Psoas muscle (tissue), 7 donors: ENCODE measurements at regions not wholly inside any gene's neighbourhood (a gene's known extent, or its start where the extent isn't known, plus 50 kb on each side); places are given as distances from the start of the nearest gene placed in this dataset.
A peak's percentile ranks its signal among the peaks of the same experiment; 100 is the strongest.

ENCODE experiments used
- ATAC-seq, 4 donors: fragments of 200-7000 bp; cut with Tn5 transposase; one replicate each; pipeline ENCODE4 v1.9.1; 2020; ENCODE audit warnings: moderate library complexity in 3 of 4, mild to moderate bottlenecking in 2 of 4
- DNase-seq, 2 donors: peaks; one replicate each; pipeline ENCODE4 v3.0.0-alpha.2; 2020
- H3K27ac ChIP-seq: fragments of 200-600 bp; one replicate; pipeline ENCODE4 v1.8.0; 2022
- H3K27me3 ChIP-seq, 3 donors: fragments of 200-600 bp in 1 of 3; one replicate each; pipeline versions ENCODE4 v1.6.1 to v1.8.0; 2013 to 2022; ENCODE audit warnings: low read length in 2 of 3, mild to moderate bottlenecking in 2 of 3, moderate library complexity in 1 of 3; ENCODE audit not compliant: insufficient read depth in 3 of 3
- H3K36me3 ChIP-seq, 2 donors: fragments of 200-600 bp in 1 of 2; one replicate each; pipeline versions ENCODE4 v1.6.1 to v1.8.0; 2013 to 2022; ENCODE audit warnings: low read depth in 1 of 2, mild to moderate bottlenecking in 1 of 2, moderate library complexity in 1 of 2; ENCODE audit not compliant: insufficient read depth in 1 of 2
- H3K4me1 ChIP-seq: fragments of 200-600 bp; one replicate; pipeline ENCODE4 v1.8.0; 2022
- H3K4me3 ChIP-seq: fragments of 200-600 bp; one replicate; pipeline ENCODE4 v1.8.0; 2022; ENCODE audit warnings: mild to moderate bottlenecking
- H3K9me3 ChIP-seq: fragments of 200-600 bp; one replicate; pipeline ENCODE4 v1.8.0; 2022
- CTCF ChIP-seq: fragments of 200-600 bp; IDR thresholded peaks from one replicate; pipeline ENCODE4 v1.8.0; 2022; ENCODE audit warnings: antibody characterized with exemption
- WGBS, 3 donors: extraction: QIAGEN DNeasy Blood & Tissue Kit; methylation state at CpG; one replicate each; pipeline versions ENCODE4 v1.1.6 to v1.1.7; 2013; 5-methylcytosine and 5-hydroxymethylcytosine counted together
- intact Hi-C, 2 donors: fragments of 100-400 bp; cut with DNase I; formaldehyde crosslinking; loops; one replicate each; pipeline versions ENCODE4 v1.11.0 to v1.14.2; 2022
- donor health status: healthy with polysubstance abuse.
- donor health status: DM: no; HTN: no; CAD: no; lungs with moderate emphysema.
- donor health status: Bipolar disorder and iron deficiency.
- donor health status: healthy.
- donor health status: DM: yes; HTN: yes; CAD: no.
- donor health status: DM: no; HTN: no; CAD: no.
- donor health status: DM: yes; HTN: yes; CAD: no.

- intact Hi-C loops: no loop called here
- Histone ChIP-seq H3K27ac (no peak overlapping the region), H3K4me3 (no peak overlapping the region), H3K4me1 (no peaks in the 10 kb centered on the region), H3K9me3 (no peaks in the 10 kb centered on the region), H3K36me3 (no peaks in the 10 kb centered on the region), H3K27me3 (no peaks in the 10 kb centered on the region)
- TF ChIP-seq CTCF: no peak
- ATAC-seq (no peak), DNase-seq (no peak)
- WGBS, 3 donors: 48 to 54% (median 54%) methylated on average over 5 of the region's 5 CpGs
Observed at GRCh38 chr4:129804461-129804981, 708.6 kb downstream of the C4orf33 start.

DNA sequence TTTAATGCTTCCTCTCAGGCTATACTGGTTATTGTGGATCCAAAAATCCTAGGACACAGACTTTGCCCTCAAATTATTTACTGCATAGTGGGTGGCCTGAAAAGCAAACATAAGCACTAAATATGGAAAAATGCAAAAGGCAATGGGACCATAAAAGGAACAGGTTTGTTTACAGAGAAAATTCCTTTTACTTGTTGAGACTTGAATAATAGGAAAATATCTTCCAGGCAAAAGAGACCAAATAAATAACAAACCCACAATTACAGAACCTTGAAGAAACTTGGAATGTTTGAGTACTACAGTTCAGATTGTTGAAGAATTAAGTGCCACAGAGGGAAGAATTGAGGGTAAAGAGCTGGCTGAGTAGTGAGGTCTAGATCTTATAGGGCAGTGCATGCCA is 711.0 kb downstream of the C4orf33 start:
- DNase-seq (no peak), ATAC-seq (no peak)
- Histone ChIP-seq H3K27me3 (no peaks in the 10 kb centered on the region), H3K4me3 (no peak overlapping the region), H3K27ac (no peak overlapping the region), H3K4me1 (no peaks in the 10 kb centered on the region), H3K36me3 (no peaks in the 10 kb centered on the region), H3K9me3 (no peaks in the 10 kb centered on the region)
- intact Hi-C loops: no loop called here
- TF ChIP-seq CTCF: no peak

GRCh38 chr4:129808242-129808641 is 712.3 kb downstream of the C4orf33 start:
- no peak for TF ChIP-seq CTCF
- intact Hi-C loops: no loop called here
- no peak overlapping the region for H3K27ac ChIP-seq
- no peak for DNase-seq
- WGBS, 3 donors: 61 to 82% (median 63%) methylated on average over 1 of the region's 1 CpG
- no peaks in the 10 kb centered on the region for H3K9me3 ChIP-seq
- ATAC-seq: no peak
- H3K4me1 ChIP-seq: no peaks in the 10 kb centered on the region
- no peaks in the 10 kb centered on the region for H3K36me3 ChIP-seq
- no peaks in the 10 kb centered on the region for H3K27me3 ChIP-seq
- H3K4me3 ChIP-seq: no peak overlapping the region

GRCh38 chr4:129821073-129821472 is 725.1 kb downstream of the C4orf33 start:
- DNase-seq (no peak), ATAC-seq (peak in 2 of 4 donors; percentile 54 to 56)
- intact Hi-C loops: no loop called here
- H3K36me3 ChIP-seq: no peaks in the 10 kb centered on the region
- H3K4me1 ChIP-seq: peaks cover 17% of the 10 kb centered on the region
- H3K27ac ChIP-seq: peak overlapping the region; percentile 56
- no peak for TF ChIP-seq CTCF
- H3K9me3 ChIP-seq: no peaks in the 10 kb centered on the region
- no peaks in the 10 kb centered on the region for H3K27me3 ChIP-seq
- 29 to 70% (median 33%) methylated on average over 1 of the region's 1 CpG for WGBS, 3 donors
- H3K4me3 ChIP-seq: no peak overlapping the region

DNA sequence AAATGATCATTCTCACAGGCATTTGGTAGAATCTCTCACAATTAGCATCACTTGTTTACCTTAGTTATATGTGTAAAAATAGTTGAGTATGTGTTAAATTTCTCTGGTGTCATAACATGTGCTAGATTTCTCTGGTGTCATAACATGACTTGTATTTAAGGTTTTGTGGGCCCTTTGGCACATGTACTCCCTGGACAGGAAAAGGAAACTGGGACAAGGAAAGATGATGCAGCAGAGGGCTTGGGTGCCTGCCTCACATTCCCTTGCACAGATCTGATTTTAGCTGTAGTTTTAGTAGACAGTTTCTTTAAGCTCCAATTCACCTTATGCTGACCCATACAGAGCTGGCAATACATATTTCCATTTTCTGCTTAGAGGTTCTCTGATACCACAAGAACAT is 726.0 kb downstream of the C4orf33 start:
- intact Hi-C loops: no loop called here
- no peak for DNase-seq

More for the DNA sequence above, 726.0 kb downstream of the C4orf33 start:
- Histone ChIP-seq H3K4me1 (peaks cover 17% of the 10 kb centered on the region), H3K36me3 (no peaks in the 10 kb centered on the region), H3K27ac (peak overlapping the region; percentile 56), H3K4me3 (no peak overlapping the region), H3K27me3 (no peaks in the 10 kb centered on the region), H3K9me3 (no peaks in the 10 kb centered on the region)
- peak; percentile 46 to 77 (median 72) for ATAC-seq
- TF ChIP-seq CTCF: no peak
